MM.1S (cell line): ENCODE measurements at regions not wholly inside any gene's neighbourhood (a gene's known extent, or its start where the extent isn't known, plus 50 kb on each side); places are given as distances from the start of the nearest gene placed in this dataset.

Source experiments
- EZH2 ChIP-seq: fragments of 300-600 bp; sonication (generic); optimal IDR thresholded peaks from 2 replicates; pipeline ENCODE3; 2017; ENCODE audit warnings: low read depth, mild to moderate bottlenecking, antibody characterized with exemption, low read length, mixed read lengths
- TF ChIP-seq, protein P1 (sequence below): fragments of 300-600 bp; sonication (generic); IDR thresholded peaks from 2 replicates; pipeline ENCODE4 v1.5.1; 2016; ENCODE audit warnings: antibody characterized with exemption, low read length, mixed read lengths

DNA sequence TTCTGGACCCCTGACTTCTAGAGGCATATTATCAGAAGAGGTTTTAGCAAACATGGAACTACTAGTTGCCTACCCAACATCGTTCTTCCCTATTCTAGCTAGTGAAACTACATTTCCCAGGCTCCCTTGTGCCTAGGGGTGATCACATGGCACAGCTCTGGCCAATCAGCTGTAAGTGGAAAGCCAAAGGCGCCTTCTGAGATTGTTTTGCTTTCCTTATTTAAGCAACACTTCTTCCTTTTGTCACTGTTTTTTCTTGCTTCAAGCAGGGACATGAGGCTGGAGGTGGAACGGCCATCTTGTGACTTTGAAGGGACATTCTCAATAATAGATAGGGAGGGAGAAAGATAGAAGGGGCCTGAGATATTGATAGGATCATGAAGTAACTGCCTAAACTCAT is 136.7 kb downstream of the ZNF664 start:
- TF ChIP-seq, protein P1, sequence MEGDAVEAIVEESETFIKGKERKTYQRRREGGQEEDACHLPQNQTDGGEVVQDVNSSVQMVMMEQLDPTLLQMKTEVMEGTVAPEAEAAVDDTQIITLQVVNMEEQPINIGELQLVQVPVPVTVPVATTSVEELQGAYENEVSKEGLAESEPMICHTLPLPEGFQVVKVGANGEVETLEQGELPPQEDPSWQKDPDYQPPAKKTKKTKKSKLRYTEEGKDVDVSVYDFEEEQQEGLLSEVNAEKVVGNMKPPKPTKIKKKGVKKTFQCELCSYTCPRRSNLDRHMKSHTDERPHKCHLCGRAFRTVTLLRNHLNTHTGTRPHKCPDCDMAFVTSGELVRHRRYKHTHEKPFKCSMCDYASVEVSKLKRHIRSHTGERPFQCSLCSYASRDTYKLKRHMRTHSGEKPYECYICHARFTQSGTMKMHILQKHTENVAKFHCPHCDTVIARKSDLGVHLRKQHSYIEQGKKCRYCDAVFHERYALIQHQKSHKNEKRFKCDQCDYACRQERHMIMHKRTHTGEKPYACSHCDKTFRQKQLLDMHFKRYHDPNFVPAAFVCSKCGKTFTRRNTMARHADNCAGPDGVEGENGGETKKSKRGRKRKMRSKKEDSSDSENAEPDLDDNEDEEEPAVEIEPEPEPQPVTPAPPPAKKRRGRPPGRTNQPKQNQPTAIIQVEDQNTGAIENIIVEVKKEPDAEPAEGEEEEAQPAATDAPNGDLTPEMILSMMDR = no peak
- no peak for TF ChIP-seq EZH2
